GM12878 (cell line): ENCODE measurements at regions not wholly inside any gene's neighbourhood (a gene's known extent, or its start where the extent isn't known, plus 50 kb on each side); places are given as distances from the start of the nearest gene placed in this dataset.

ENCODE experiments used
- ATAC-seq: fragments of 200-7000 bp; cut with Tn5 transposase; 3 replicates; pipeline ENCODE4 v1.9.1; 2020; ENCODE audit warnings: mild to moderate bottlenecking, moderate library complexity
- BruUV-seq: library from RNA; stranded (reverse); fragments of 400-500 nt; replicated peaks from 2 replicates; lab custom pipeline; 2021; lab: Mats Ljungman, UMichigan
- CTCF ChIA-PET: fragments of 300-600 bp; sonication (Branson Sonifier 250); formaldehyde crosslinking; extraction: SDS; loops from one replicate; lab custom pipeline; 2021; ENCODE audit warnings: inconsistent platforms; lab: Yijun Ruan, JAX
- POLR2A ChIA-PET: fragments of 350-600 bp; formaldehyde crosslinking; extraction: SDS; loops from one replicate; lab custom pipeline; 2021; ENCODE audit warnings: inconsistent platforms; lab: Charles Lee
- RAD21 ChIA-PET: fragments of 300-600 bp; sonication (Branson Sonifier 250); formaldehyde crosslinking; loops from one replicate; lab custom pipeline; 2023; ENCODE audit warnings: antibody characterized with exemption; ENCODE audit not compliant: unreplicated experiment; lab: Charles Lee
- SMC1A ChIA-PET: fragments of 300-600 bp; sonication (Branson Sonifier 250); formaldehyde crosslinking; loops from one replicate; lab custom pipeline; 2023; ENCODE audit not compliant: unreplicated experiment, uncharacterized antibody; lab: Charles Lee
- DNase-seq: peaks from one replicate; pipeline ENCODE4 v3.0.0-alpha.2; 2011; ENCODE audit warnings: low read depth, low spot score
- FAIRE-seq: peaks from 3 replicates; lab custom pipeline; 2011; peaks lifted over from hg19 to GRCh38; lab: Jason Lieb, UNC
- H2AFZ ChIP-seq: 2 replicates; pipeline ENCODE4 v1.6.0; 2011; ENCODE audit warnings: low read depth, low read length, control low read depth; ENCODE audit not compliant: control insufficient read depth
- H3K27ac ChIP-seq: 2 replicates; pipeline ENCODE4 v1.5.1; 2011; ENCODE audit warnings: control low read depth; ENCODE audit not compliant: control insufficient read depth, insufficient read depth
- H3K27me3 ChIP-seq, 2 experiments: replicated peaks in 1 of 2; 2 replicates each; pipeline versions ENCODE4 v1.6.0 to v1.6.1; 2011; ENCODE audit warnings: low read length in 1 of 2; ENCODE audit not compliant: control insufficient read depth in 2 of 2, insufficient read depth in 2 of 2
- H3K36me3 ChIP-seq, 2 experiments: 2 replicates each; pipeline ENCODE4 v1.5.1; 2011; ENCODE audit warnings: low read length in 1 of 2; ENCODE audit not compliant: control insufficient read depth in 2 of 2, insufficient read depth in 2 of 2
- H3K4me1 ChIP-seq: 2 replicates; pipeline ENCODE4 v1.6.1; 2011; ENCODE audit warnings: mild to moderate bottlenecking, low read length, moderate library complexity, mixed read lengths; ENCODE audit not compliant: control insufficient read depth, insufficient read depth
- H3K4me2 ChIP-seq: 2 replicates; pipeline ENCODE4 v1.6.0; 2011; ENCODE audit warnings: control low read depth; ENCODE audit not compliant: control insufficient read depth, insufficient read depth
- H3K4me3 ChIP-seq: fragments of 200-600 bp; sonication (generic); 2 replicates; pipeline ENCODE4 v1.5.1; 2016
- H3K79me2 ChIP-seq: 2 replicates; pipeline ENCODE4 v1.6.0; 2011; ENCODE audit warnings: low read length; ENCODE audit not compliant: control insufficient read depth, insufficient read depth
- H3K9ac ChIP-seq: 2 replicates; pipeline ENCODE4 v1.8.0; 2011; ENCODE audit warnings: low read length, control low read depth, mixed read lengths; ENCODE audit not compliant: control insufficient read depth, insufficient read depth
- H3K9me3 ChIP-seq: replicated peaks from 3 replicates; pipeline ENCODE4 v1.5.1; 2011; ENCODE audit warnings: mild to moderate bottlenecking, low read length; ENCODE audit not compliant: control insufficient read depth, insufficient read depth
- H4K20me1 ChIP-seq: 2 replicates; pipeline ENCODE4 v1.6.0; 2011; ENCODE audit not compliant: control insufficient read depth, insufficient read depth
- CHD1 ChIP-seq: IDR thresholded peaks from 2 replicates; pipeline ENCODE4 v1.6.1; 2012; ENCODE audit warnings: low read depth, low read length, improper control_type of control experiment
- CHD2 ChIP-seq: IDR thresholded peaks from 2 replicates; pipeline ENCODE4 v1.6.1; 2011; ENCODE audit warnings: low read depth, low read length, improper control_type of control experiment, borderline replicate concordance
- ESRRA ChIP-seq: IDR thresholded peaks from 2 replicates; pipeline ENCODE4 v1.6.1; 2012; ENCODE audit warnings: mild to moderate bottlenecking, low read length, improper control_type of control experiment
- HDGF ChIP-seq: fragments of 450-650 bp; IDR thresholded peaks from 2 replicates; pipeline ENCODE4 v1.6.1; 2016; ENCODE audit warnings: antibody characterized with exemption
- IKZF1 ChIP-seq: fragments of 450-650 bp; conservative IDR thresholded peaks from 2 replicates; pipeline ENCODE4 v1.6.1; 2017; ENCODE audit warnings: antibody characterized with exemption, mild to moderate bottlenecking
- JUNB ChIP-seq: IDR thresholded peaks from 2 replicates; pipeline ENCODE4 v1.6.1; 2016; ENCODE audit warnings: antibody characterized with exemption, mild to moderate bottlenecking
- RELA ChIP-seq: fragments of 450-650 bp; IDR thresholded peaks from 2 replicates; pipeline ENCODE4 v1.8.0; 2014; ENCODE audit warnings: borderline replicate concordance; ENCODE audit not compliant: partially characterized antibody
- SMAD5 ChIP-seq: IDR thresholded peaks from 2 replicates; pipeline ENCODE4 v1.6.1; 2016; ENCODE audit warnings: antibody characterized with exemption, low read depth
- SREBF2 ChIP-seq: IDR thresholded peaks from 2 replicates; pipeline ENCODE4 v1.6.1; 2012; ENCODE audit warnings: mild to moderate bottlenecking, low read length
- SRF ChIP-seq, 2 experiments: IDR thresholded peaks; 2 replicates each; pipeline ENCODE4 v1.6.1; 2011; ENCODE audit warnings: low read depth in 2 of 2, low read length in 2 of 2, mild to moderate bottlenecking in 1 of 2, moderate library complexity in 1 of 2
- SUPT20H ChIP-seq: IDR thresholded peaks from 2 replicates; pipeline ENCODE4 v1.6.1; 2011; ENCODE audit warnings: low read depth, mild to moderate bottlenecking, low read length, moderate library complexity, borderline replicate concordance; ENCODE audit not compliant: control insufficient read depth
- WRNIP1 ChIP-seq: IDR thresholded peaks from 2 replicates; pipeline ENCODE4 v1.6.1; 2011; ENCODE audit warnings: low read depth, low read length, improper control_type of control experiment, borderline replicate concordance
- ZSCAN29 ChIP-seq: fragments of 450-650 bp; IDR thresholded peaks from 2 replicates; pipeline ENCODE4 v1.6.1; 2017; ENCODE audit warnings: mild to moderate bottlenecking, moderate library complexity
- WGBS: methylation state at CpG from one replicate; pipeline ENCODE4 v1.1.6; 2016; ENCODE audit warnings: low lambda C conversion rate; ENCODE audit not compliant: insufficient replicate concordance, insufficient coverage; ENCODE audit errors: missing lambda C conversion rate; 5-methylcytosine and 5-hydroxymethylcytosine counted together
- in situ Hi-C: fragments of 300-500 bp; cut with MboI; formaldehyde crosslinking; loops from 9 replicates; pipeline ENCODE4 v1.14.3; 2018; ENCODE audit warnings: mixed read lengths
- intact Hi-C: fragments of 100-400 bp; cut with micrococcal nuclease; formaldehyde crosslinking; loops from one replicate; pipeline ENCODE4 v1.14.2; 2022; ENCODE audit not compliant: unreplicated experiment
- TF ChIP-seq, protein P1 (sequence below): fragments of 450-650 bp; formaldehyde crosslinking; IDR thresholded peaks from 2 replicates; pipeline ENCODE4 v1.4.0; 2020; ENCODE audit warnings: mild to moderate bottlenecking, moderate library complexity
- TF ChIP-seq, protein P2 (sequence below): fragments of 450-650 bp; IDR thresholded peaks from 2 replicates; pipeline ENCODE4 v1.6.1; 2017; ENCODE audit warnings: antibody characterized with exemption, mild to moderate bottlenecking, moderate library complexity
- TF ChIP-seq, protein P3 (sequence below): fragments of 450-650 bp; conservative IDR thresholded peaks from 2 replicates; pipeline ENCODE4 v1.6.1; 2017; ENCODE audit warnings: mild to moderate bottlenecking, moderate library complexity

DNA sequence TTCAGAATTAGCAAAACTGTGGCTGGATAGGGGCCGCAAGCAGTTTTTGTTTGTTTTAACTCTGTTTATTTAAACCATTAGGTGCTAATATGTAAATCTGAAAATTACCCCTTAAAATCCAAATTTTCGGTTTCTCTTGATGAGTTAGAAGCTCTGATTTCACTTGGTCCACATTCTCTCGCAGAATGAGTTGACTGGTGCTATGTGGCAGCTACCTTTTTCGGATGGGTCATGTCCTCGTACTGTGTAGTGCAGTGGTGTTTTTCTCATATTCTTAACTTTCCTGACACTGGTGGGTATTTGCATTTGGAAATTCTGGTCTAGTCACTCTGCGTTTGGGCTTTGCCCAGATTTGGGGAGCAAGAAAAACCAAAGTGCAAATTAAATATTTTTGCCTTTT lies 87.1 kb downstream of the DIPK2A start:
- Histone ChIP-seq H3K36me3 (no peaks in the 10 kb centered on the region), H3K4me3 (no peak overlapping the region), H3K79me2 (no peaks in the 10 kb centered on the region), H4K20me1 (no peaks in the 10 kb centered on the region), H3K4me1 (no peaks in the 10 kb centered on the region), H3K9me3 (no peaks in the 10 kb centered on the region), H2AFZ (no peak overlapping the region), H3K27ac (no peak overlapping the region), H3K27me3 (no peaks in the 10 kb centered on the region; a peak in 1 of 4 replicates), H3K4me2 (no peak overlapping the region), H3K9ac (no peak overlapping the region)
- ChIA-PET POLR2A (no interaction called here), CTCF (interaction anchor here (1.1 kb wide), 1 partner anchor 83 kb away, joined by 4 read pairs; no protein-coding TSS in a partner anchor), RAD21 (no interaction called here), SMC1A (interaction anchor here (1.1 kb wide), 1 partner anchor 82 kb away, joined by 4 read pairs; no protein-coding TSS in a partner anchor)
- in situ Hi-C loops (no loop called here), intact Hi-C loops (no loop called here)
- WGBS: 33% methylated on average over 6 of the region's 6 CpGs
- FAIRE-seq (no peak), ATAC-seq (0 out of 3 replicates have a peak, but pooled peaks have one; percentile 37), DNase-seq (peak; percentile 20)
- no TSS peak for BruUV-seq
- TF ChIP-seq RELA (no peak), IKZF1 (no peak), HDGF (no peak), SMAD5 (no peak), SUPT20H (no peak), CHD2 (no peak), ZSCAN29 (no peak), JUNB (no peak), ESRRA (no peak), SREBF2 (no peak), SRF (IDR thresholded peaks at IDR 0.05; ENCODE audit: low read depth in 2 of 2, low read length in 2 of 2) (no peak), CHD1 (no peak), WRNIP1 (no peak)
- TF ChIP-seq, protein P1, sequence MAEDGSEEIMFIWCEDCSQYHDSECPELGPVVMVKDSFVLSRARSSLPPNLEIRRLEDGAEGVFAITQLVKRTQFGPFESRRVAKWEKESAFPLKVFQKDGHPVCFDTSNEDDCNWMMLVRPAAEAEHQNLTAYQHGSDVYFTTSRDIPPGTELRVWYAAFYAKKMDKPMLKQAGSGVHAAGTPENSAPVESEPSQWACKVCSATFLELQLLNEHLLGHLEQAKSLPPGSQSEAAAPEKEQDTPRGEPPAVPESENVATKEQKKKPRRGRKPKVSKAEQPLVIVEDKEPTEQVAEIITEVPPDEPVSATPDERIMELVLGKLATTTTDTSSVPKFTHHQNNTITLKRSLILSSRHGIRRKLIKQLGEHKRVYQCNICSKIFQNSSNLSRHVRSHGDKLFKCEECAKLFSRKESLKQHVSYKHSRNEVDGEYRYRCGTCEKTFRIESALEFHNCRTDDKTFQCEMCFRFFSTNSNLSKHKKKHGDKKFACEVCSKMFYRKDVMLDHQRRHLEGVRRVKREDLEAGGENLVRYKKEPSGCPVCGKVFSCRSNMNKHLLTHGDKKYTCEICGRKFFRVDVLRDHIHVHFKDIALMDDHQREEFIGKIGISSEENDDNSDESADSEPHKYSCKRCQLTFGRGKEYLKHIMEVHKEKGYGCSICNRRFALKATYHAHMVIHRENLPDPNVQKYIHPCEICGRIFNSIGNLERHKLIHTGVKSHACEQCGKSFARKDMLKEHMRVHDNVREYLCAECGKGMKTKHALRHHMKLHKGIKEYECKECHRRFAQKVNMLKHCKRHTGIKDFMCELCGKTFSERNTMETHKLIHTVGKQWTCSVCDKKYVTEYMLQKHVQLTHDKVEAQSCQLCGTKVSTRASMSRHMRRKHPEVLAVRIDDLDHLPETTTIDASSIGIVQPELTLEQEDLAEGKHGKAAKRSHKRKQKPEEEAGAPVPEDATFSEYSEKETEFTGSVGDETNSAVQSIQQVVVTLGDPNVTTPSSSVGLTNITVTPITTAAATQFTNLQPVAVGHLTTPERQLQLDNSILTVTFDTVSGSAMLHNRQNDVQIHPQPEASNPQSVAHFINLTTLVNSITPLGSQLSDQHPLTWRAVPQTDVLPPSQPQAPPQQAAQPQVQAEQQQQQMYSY (CRISPR knock-in tag): no peak
- TF ChIP-seq, protein P2, sequence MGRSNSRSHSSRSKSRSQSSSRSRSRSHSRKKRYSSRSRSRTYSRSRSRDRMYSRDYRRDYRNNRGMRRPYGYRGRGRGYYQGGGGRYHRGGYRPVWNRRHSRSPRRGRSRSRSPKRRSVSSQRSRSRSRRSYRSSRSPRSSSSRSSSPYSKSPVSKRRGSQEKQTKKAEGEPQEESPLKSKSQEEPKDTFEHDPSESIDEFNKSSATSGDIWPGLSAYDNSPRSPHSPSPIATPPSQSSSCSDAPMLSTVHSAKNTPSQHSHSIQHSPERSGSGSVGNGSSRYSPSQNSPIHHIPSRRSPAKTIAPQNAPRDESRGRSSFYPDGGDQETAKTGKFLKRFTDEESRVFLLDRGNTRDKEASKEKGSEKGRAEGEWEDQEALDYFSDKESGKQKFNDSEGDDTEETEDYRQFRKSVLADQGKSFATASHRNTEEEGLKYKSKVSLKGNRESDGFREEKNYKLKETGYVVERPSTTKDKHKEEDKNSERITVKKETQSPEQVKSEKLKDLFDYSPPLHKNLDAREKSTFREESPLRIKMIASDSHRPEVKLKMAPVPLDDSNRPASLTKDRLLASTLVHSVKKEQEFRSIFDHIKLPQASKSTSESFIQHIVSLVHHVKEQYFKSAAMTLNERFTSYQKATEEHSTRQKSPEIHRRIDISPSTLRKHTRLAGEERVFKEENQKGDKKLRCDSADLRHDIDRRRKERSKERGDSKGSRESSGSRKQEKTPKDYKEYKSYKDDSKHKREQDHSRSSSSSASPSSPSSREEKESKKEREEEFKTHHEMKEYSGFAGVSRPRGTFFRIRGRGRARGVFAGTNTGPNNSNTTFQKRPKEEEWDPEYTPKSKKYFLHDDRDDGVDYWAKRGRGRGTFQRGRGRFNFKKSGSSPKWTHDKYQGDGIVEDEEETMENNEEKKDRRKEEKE: no peak
- TF ChIP-seq, protein P3, sequence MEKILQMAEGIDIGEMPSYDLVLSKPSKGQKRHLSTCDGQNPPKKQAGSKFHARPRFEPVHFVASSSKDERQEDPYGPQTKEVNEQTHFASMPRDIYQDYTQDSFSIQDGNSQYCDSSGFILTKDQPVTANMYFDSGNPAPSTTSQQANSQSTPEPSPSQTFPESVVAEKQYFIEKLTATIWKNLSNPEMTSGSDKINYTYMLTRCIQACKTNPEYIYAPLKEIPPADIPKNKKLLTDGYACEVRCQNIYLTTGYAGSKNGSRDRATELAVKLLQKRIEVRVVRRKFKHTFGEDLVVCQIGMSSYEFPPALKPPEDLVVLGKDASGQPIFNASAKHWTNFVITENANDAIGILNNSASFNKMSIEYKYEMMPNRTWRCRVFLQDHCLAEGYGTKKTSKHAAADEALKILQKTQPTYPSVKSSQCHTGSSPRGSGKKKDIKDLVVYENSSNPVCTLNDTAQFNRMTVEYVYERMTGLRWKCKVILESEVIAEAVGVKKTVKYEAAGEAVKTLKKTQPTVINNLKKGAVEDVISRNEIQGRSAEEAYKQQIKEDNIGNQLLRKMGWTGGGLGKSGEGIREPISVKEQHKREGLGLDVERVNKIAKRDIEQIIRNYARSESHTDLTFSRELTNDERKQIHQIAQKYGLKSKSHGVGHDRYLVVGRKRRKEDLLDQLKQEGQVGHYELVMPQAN: no peak
